ENCODE measurements at regions not wholly inside any gene's neighbourhood (a gene's known extent, or its start where the extent isn't known, plus 50 kb on each side); places are given as distances from the start of the nearest gene placed in this dataset.

DNA sequence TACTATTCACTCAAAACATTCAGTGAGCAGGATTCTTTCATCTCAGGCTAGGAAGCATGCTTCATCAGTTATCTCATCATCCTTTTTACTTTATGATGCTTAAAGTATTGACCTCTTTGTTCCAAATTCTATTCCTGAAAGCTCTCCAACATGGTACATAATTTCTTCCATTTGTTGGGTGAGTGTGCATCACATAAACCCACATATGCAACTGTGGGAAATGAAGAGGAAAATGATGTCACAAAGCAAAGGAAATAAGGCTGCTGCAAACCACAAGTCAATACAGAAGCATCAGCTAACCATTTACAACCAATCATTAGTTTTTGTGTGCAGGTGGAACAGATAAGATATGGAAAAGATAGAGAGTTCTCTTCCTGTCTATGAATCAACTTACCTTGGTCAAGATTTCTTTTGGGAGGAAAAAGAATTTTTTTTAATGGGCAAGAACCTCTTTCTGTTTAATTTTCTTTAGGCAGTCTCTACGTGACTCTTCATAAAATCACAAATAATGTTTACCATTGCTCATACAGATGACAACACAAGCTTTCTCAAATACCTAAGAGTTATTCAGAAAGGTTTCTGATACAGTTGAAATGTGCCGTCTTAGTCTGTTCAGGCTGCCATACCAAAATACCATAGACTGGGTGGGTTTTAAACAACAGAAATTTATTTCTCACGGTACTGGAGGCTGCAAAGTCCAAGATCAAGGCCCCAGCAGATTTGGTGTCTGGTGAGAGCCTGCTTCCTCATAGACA is 259.9 kb downstream of the ADGRG6 start:
- no peak for DNase-seq (ENCODE audit: low read depth)

DNA sequence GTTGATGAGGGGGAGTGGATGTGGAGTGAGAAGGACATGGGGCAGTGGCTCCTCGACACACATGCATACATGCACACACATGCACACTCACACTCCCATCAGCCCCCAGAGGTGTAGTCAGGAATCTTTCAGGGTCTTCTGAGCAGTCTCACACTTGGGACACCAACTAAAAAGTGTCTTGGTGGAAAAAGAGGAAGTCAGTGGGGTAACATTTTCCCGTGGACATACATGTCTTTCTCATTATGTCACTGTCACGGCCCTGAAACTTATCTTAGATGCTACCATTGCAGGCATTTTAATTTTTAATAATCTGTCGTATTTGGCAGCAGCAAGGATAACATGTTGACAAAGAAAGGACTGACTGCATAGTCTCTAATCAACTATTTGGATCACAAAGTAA is 261.1 kb downstream of the ADGRG6 start:
- no peak for DNase-seq (ENCODE audit: low read depth)

DNA sequence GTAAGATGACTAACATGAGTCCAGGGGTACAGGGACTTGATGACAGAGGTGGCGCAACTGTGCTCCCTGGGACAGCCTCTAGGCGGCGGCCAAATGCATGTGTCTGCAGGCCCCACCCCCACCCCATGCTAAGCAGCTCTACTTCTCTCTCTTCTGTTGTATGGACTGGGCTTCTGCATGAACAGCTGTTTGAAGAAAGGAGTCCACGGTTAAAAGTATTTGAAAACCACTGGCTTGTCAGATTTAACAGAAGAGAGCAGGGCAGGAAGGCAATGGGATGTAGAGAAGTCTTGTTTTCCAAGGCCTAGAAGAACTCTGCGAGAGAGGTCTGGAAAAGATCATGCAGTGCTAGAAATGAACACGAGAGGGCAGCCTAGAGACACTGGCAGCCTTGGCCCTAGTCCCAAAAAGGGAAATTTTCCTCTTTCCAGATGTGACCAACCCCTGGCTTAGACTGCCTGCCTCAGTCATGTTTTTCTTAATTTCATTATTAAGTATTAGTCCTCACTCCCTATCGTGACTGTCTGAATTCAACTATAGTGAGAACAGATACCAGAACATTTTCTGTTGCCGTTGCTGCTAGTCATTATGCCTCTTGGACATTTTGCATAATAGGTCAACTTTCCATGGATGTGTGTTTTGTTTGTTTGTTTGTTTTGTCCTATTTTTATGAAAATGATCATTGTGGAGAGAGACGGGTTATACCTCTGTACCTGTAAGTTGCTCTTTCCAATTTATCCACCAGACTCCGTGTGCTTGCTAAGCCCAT is 265.0 kb downstream of the ADGRG6 start:
- DNase-seq (ENCODE audit: low read depth) = peak; percentile 13

DNA sequence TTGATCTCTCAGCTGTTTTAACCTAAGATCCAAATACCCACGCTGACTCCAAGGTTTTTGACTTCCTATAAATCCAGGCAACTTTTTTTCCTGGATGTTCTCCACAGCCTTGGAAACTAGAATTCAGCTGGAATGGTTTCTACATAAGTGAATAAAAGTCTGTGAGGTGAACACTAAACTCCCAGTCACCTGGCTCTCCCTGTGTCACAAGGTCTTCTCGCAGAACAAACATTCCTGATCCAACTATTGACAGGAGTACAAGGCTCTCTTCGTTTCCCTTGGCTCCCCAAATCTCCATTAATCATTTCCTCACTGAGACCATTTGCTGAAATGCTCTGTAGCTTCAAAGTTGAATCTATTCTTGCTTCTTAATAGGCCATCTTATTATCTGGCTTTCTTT is 265.7 kb downstream of the ADGRG6 start:
- no peak for DNase-seq (ENCODE audit: low read depth)

DNA sequence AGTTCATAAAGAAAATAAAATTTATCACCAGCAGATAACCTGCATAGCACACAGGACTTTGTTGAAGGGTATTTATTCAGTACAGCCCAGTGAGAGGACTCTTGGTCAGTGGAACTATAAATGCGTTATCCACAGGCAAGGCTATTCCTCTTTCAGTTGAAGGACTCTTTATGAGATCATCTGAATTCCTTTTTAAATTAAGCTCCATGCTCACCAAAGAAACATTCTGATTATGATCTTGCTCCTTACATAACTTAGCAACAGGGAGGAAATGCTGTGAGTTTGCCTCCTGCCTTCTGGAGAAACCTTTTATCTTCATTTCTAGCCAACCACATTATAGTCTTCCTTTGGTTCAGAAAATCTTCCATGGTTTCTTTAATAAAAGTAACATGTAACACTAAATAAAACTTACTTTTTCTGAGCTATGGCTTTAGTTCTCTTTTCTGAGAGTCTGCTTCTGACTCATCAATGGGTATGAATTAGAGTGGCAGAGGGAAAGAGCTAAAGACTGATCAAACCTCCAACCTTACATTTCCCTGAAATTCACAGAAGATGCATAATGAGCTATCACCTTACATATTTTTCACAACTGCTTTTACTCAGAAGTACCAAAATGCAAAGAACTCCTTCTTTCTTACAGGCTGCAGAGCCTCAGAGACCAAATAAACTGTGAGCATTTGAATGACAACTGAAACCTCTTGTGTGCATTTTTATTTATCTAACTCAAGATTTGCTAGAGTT is 267.2 kb downstream of the ADGRG6 start:
- DNase-seq (ENCODE audit: low read depth) = peak; percentile 84

DNA sequence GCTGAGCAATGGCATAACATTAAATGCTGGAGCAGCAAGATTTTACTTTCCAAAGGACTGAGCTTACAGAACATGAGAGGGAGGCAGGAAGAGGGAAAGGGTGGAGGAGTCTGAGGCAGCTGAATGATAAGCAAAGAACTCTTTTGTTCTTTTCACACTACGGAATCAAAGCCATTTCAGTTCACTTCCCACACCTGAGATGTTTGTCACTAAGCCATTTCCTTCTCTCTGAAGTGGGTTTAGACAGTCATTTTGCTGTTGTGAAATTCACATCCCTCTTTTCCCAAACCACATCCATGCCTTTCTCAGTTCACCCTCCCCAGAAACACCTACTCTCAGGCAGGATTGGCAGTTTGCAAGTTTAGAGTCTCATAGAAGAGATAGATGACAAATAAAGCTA is 267.9 kb downstream of the ADGRG6 start:
- no peak for DNase-seq (ENCODE audit: low read depth)

DNA sequence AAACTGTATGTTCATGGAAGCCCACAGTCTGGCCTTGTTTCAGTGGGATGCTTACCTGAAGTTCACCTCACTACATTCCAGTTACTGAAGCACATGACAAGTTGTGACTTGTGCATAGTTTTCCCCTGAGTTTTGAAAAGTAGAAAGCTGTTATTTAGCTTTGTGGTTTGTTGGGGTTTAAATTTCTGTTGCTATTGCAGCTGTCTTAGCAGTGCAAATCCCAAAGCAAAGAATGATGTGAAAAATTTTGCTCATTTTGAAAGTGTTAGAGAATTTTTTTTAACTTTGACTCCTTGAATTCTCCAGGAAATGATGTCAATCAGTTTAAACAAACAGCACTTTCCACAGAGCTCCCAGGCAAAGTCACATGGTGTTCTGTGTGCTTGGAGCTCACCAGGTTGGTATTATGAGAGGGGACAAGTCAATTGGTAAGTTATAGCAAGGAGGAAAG is 268.4 kb downstream of the ADGRG6 start:
- DNase-seq (ENCODE audit: low read depth) = peak; percentile 51

DNA sequence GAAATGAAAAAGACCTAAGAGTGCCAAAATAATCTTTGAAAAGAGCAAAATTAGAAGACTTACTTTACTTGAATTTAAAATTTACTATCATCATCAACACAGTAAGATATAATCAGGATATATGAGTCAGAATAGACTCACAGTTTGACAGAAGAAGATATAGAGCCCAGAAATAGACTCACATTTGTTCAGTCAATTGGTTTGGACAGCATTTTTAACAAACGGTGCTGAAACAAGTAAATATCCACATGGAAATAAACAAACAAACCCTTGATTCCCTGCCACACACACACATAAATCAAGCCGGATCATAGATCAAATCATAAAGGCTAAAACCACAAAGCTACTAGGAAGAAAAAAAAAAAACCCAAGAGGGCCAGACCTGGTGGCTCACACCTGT is 291.1 kb downstream of the ADGRG6 start:
- DNase-seq (ENCODE audit: low read depth) = no peak

DNA sequence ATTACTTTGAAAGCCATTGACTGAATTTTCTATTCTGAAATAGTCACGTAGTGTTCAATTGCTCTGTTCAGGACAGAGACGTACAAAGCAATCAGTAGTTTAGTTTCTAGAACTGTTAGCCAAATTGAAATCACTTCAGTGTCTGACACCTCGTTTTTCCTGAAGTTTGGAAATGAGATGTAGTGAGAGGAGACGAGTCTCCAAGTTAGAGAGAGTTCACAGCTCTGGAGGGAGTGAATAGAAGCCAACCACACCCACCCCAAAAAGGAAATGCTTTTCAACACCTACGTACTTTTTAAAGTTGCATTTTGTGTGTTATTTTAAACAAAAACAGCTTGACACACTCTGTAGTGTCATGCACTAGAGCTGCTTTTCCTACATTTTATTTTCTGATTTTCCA is 296.0 kb downstream of the ADGRG6 start:
- DNase-seq (ENCODE audit: low read depth) = no peak

DNA sequence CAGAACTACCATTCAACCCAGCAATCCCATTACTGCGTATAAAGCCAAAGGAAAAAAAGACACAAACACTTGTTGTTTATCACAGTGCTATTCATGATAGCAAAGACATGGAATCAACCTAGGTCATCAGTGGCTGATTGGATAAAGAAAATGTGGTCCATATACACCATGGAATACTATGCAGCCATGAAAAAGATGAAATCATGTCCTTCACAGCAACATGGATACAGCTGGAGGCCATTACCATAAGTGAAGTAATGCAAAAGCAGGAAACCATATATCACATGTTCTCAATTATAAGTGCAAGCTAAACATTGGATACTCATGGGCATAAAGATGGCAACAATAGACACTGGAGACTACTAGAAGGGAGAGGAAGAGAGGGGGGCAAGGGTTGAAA is 299.6 kb downstream of the ADGRG6 start:
- no peak for DNase-seq (ENCODE audit: low read depth)

DNA sequence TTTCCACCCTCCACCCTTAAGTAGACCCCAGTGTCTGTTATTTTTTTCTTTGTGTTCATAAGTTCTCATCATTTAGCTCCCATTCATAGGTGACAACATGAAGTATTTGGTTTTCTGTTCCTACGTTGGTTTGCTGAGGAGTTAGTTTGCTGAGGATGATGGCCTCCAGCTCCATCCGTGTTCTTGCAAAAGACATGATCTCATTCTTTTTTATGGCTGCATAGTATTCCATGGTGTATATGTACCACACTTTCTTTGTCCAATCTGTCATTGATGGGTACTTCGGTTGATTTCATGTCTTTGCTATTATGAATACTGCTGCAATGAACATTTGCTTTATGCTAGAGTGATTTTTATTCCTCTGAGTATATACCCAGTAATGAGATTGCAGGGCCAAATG is 301.2 kb downstream of the ADGRG6 start:
- DNase-seq (ENCODE audit: low read depth) = no peak

DNA sequence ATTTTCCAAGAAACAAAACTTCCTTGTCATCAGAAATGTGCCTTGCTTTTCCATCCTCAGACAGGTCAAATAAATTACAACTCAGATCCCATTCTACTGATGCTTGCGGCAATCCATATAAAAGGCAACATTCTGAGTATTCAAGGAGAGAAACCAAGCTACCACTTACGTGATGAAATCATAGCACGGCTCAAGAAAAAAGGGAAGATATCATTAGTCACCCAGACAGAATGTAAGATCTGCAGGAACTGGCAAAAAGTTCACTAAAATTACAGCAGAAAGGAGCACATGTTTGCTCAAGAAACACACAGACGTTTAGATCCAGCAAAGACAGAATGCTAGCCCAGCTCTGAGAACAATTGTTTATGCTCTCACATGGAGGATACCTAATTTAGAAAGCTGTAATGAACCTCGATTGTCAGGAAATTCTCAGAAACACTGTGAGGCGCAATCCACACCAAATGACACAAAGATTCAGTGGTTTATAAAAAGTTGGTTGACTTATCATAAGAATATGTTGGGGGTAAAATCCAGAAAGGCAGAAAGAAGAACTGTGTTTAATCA is 304.2 kb downstream of the ADGRG6 start:
- DNase-seq (ENCODE audit: low read depth) = peak; percentile 19

DNA sequence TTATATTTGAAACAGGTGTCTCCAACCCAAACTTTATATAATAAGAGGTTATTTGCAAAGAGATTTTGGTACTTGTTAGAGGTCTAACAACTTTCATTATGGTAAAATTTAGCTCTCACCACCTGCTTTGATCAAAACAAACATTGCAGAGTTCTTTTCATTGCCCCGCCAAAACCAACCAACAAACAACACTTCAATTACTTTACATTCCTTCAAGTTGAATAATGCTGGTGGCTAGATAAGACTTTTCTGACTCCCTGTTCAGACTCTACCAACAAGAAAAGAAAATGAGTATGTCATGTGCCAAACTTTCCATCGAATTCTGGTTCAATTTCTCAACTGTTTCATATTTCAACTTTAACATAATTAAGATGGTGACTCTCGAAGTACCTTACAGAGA is 311.1 kb downstream of the ADGRG6 start:
- DNase-seq (ENCODE audit: low read depth) = no peak

DNA sequence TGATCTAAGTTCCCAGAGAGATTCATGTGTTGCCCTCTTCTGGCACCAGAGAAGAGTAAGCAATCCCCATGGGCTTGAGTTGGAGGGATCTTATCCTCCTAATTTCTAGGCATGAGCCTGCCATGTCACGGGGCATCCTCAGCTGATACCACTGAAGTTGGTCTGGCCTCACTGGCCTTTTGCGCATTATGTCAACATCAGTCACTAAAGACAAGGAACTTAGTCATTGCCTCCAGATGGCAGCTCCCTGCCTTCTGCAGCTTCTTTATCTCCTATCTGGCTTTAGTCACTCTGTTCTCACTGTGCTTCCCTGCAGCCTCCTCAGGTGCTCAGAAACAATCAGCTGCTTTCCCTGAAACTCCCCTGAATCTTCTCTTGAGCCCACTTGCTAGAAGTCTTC is 312.2 kb downstream of the ADGRG6 start:
- DNase-seq (ENCODE audit: low read depth) = no peak

DNA sequence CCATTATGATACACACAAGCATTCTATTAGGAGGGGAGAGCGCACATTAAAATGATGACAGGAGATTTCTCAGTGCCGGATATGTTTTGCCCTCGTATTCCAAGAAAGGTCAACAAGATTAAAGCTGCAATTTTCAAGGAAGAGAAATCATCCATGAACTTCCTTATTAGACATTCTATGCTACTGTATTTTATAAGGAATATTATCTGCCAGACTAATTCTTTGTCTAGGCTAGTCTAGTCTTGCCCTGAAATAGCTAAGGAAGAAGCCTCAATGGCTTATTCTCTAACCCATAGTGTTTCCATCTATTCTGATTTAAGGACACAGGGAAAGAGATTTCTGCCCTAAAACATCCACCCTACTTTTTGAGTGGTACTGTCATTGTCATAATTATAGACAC is 315.4 kb downstream of the ADGRG6 start:
- no peak for DNase-seq (ENCODE audit: low read depth)

DNA sequence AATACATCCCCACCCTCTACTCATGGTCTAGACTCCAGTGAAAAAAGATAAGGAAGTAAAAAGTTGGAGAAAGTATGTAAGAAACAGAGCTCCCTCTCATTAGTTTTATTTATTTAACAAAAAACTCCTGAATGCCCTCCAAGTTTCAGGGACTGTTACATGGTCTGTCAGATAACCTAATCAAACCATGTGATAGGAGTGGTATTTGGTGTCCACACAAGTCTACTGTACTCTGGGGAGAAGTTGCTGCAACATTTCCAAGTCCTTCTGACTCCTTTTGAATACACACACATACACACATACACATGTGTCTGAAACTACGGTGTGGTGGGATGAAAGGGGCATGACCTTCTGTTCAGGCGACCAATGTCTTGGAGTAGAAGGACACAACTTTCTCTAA is 320.0 kb downstream of the ADGRG6 start:
- no peak for DNase-seq (ENCODE audit: low read depth)

DNA sequence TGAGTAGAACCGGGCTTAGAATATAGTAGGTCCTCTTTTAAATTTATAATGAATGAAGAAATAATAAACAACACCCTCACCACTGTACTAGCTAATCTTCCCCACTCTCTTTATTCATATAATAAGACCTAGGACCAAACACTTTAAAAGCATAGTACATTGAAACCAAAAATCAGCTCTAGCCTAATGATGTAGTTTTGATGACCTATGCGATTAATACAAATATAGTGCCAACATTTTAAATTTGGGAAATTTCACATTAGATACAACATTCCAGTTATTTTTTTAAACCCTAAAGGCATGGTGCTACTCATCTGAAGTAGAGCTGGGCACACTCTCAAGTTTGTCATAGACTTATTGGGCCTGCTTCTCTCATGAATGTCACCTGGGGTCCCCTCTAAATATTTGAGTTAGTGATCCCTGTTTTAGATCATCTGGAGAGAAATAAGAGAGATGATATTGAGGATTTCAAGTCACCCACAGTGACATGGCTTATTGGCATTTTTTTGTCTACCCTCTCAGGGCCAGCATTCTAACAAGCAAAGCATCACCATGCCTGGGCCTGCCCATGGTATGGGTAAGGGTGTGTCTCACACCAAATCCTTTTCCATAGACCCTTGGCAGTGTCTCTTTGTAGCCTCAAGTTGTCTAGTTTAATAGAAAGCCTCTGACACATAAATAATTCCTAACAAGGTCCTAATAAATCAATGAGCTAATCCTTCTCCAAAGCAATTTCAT is 319.8 kb downstream of the HIVEP2 start:
- no peak for DNase-seq (ENCODE audit: low read depth)

DNA sequence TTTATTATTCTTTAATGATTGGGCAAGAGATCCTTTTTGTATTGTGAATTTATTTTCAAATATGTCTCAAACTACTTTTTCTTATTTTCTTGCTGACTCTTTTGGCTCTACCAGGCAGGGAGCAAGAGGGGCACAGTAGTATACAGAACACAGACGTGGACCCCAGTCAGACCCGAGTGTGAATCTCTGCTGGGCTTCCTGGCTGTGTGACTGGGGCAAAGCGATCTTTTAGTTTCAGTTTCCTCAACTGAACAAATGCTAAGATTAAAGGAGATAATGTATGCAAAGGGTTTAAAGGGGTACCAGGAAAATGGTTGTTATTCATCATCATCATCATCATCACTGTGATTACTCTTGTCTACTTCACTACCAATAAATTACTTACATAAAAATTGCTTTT is 317.5 kb downstream of the HIVEP2 start:
- no peak for DNase-seq (ENCODE audit: low read depth)

DNA sequence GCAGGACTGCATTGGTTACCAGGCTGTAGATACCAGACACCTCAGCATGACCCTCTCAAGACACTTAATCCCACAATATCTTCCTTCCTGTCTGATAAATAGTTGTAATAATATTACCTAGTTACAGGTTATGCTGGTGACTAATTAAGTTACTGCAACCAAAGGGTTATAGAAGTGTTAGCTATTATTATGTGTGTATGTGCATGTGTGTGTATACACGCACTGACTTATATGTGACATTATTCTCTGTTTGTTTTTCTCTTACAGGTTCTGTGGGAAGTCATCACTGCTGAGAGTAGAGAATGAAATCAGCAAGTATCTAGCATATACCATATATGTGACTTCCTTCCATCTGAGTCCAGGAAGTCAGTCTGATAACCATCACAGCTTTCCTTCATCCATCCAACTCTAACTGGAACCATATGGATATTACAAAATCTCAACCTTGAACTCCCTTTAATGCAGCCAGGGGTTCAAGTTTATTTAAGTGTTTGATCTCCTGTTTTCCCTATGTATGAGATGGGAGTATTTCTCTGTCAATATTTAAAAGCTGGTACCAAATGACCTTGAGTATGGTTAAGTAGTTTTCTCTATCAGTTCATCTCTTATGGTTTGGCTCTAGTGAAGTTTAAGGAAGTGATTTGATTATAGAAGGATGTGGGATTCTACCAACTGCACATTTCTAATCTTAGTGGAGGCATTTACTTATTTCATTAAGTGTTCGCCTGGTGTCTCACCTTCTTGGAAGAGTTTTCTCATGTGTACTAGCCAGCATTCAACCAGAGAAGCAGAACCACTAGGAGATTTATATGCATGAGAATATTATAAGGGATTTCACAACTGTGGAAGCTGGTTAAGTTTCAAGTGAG is 313.2 kb downstream of the HIVEP2 start:
- DNase-seq (ENCODE audit: low read depth) = no peak

DNA sequence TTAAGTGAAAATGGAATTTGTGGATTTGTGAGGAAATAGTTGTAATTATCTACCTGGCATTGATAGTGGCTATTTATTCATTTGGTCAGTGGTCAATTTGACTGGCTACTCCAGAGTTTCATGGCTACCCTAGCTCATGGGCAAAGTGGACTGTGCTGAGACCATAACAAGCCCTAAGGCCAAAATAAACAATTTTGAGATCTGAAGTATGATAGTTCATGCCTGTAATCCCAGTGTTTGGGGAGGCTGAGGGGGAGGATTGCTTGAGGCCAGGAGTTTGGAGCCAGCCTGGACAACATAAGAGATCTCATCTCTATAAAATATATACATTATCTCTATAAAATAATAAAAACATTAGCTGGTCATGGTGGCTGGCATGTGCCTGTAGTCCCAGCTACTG is 311.7 kb downstream of the HIVEP2 start:
- DNase-seq (ENCODE audit: low read depth) = no peak

DNA sequence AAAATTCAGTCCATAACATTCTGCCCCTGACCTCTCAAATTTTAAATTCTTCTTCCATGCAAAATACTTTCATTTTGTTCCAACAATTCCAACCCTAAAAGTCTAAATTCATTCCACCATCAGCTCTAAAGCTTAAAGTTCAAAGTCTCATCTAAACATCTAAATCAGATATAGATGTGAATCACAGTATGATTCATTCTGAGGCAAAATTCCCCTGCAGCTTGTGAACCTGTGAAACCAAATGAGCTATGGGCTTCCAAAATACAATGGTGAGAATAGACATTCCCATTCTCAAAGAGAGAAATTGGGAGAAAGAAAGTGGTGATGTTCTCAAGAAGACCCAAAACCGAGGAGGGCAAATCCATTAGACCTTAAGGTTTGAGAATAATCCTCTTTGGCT is 309.8 kb downstream of the HIVEP2 start:
- no peak for DNase-seq (ENCODE audit: low read depth)

Measured in GM04503 (cell line).